Fibroblast of mammary gland (primary cell): ENCODE measurements at regions not wholly inside any gene's neighbourhood (a gene's known extent, or its start where the extent isn't known, plus 50 kb on each side); places are given as distances from the start of the nearest gene placed in this dataset.

Source experiments
- DNase-seq: peaks from one replicate; pipeline ENCODE4 v3.0.0-alpha.2; 2010; ENCODE audit warnings: low read depth
- H3K4me3 ChIP-seq: 2 replicates; pipeline ENCODE4 v1.5.1; 2011; ENCODE audit warnings: low read depth, mild to moderate bottlenecking, low read length, moderate library complexity; ENCODE audit not compliant: control insufficient read depth
- CTCF ChIP-seq: conservative IDR thresholded peaks from 2 replicates; pipeline ENCODE4 v1.5.1; 2011; ENCODE audit warnings: low read depth, low read length, inconsistent platforms; ENCODE audit not compliant: control insufficient read depth, insufficient read depth

GRCh38 chr18:31245820-31246219, 72.1 kb upstream of the DSG1 start:
- TF ChIP-seq CTCF: no peak
- no peak for DNase-seq
- no peak overlapping the region for H3K4me3 ChIP-seq

DNA sequence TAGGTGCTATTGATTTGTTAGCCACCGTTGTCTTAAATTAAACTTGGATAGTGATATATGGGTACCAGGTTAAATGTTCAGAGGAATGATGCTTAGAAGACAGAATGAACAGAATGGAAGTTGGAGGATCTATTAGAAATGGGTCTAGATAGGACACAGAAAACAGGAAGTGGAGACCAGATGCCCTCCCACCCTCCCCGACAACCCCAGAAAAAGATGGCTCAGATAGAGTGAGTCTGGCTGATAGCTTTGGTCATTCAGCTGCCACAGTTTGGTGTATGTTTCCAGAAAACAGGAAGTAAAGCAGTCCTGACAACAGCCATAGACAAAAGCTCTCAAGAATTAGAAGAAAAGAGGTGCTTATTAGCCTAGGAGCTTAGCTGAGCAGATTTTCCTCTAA, 71.5 kb upstream of the DSG1 start:
- DNase-seq: no peak
- no peak for TF ChIP-seq CTCF
- no peak overlapping the region for H3K4me3 ChIP-seq

DNA sequence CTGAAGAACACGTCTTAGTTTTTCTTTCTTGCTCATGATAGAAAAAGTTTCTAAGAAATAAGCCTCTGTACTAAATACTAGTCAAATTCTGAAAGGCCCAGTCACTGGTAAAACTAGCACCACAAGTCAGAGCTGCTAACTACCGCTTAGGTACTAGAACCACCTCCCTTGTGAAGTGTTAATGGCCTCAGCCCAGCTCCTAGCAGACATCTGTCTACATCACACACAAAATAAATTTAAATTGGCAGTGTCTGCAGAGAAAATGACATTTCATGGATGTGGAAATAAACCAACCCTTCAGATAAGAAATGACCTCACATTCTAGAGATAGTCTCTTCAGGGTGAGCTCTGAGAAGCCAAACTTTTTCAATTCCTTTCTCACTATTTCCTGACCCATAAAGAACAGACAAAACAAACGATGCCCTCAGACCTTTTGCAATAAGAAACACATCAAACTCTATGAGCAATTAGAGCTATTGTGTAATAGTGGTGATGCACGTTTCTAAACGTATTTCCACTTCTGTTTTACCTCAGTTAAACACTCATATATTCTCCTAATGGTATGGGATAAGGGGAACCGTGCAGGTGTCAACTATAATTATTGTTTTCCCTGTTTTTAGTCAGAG, 70.3 kb upstream of the DSG1 start:
- peak; percentile 9 for DNase-seq
- no peak overlapping the region for H3K4me3 ChIP-seq
- no peak for TF ChIP-seq CTCF

- H3K4me3 ChIP-seq: no peak overlapping the region
- peak; percentile 9 for DNase-seq
- no peak for TF ChIP-seq CTCF
Measured at GRCh38 chr18:31248783-31249521, 69.0 kb upstream of the DSG1 start.

DNA sequence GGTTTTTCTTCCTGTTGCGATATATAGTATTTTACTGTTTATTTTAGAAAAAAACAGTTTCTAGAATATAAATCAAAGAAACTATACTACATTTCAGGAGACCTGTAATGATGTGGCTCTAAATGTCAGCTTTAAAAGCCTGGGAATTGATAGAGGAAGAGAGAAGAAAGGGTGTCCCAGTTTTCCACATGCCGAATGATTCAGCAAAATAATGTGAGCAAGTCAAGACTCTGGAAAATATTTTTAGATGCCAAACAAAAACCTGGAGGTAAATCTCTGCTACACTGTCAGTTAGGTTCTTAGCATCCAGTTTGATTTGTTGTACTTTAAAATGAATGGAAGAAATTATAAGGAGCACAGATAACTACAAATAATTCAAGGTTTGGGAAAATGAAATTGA, 67.1 kb upstream of the DSG1 start:
- no peak for DNase-seq
- no peak overlapping the region for H3K4me3 ChIP-seq
- TF ChIP-seq CTCF: no peak

DNA sequence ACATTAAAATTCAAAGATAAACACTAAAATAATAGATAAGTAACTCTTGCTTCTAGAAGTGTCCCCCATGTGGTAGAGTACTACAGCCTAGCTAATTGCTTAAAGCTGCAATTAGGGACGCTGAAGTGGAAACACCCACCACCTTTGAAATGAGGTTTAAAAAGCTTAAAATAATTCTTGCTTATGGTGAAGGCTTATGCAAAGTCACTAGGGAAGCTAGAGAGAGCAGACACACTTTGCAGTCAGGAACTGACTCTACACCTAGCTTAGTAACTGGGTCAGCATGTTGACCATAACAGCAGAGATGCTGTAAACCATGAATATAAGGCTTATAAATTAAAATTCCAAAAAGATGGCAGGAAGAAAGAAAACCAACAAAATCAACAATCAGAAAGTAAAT, 65.4 kb upstream of the DSG1 start:
- DNase-seq: no peak
- TF ChIP-seq CTCF: no peak

More for the DNA sequence above, 65.4 kb upstream of the DSG1 start:
- no peak overlapping the region for H3K4me3 ChIP-seq
